H1 (cell line): ENCODE measurements at regions not wholly inside any gene's neighbourhood (a gene's known extent, or its start where the extent isn't known, plus 50 kb on each side); places are given as distances from the start of the nearest gene placed in this dataset.

Experiments
- CTCF ChIA-PET: fragments of 300-600 bp; sonication (Branson Sonifier 250); formaldehyde crosslinking; loops from one replicate; lab custom pipeline; 2021; ENCODE audit not compliant: partially characterized antibody; lab: Charles Lee
- POLR2A ChIA-PET: fragments of 300-600 bp; sonication (Branson Sonifier 250); formaldehyde crosslinking; loops from one replicate; lab custom pipeline; 2021; ENCODE audit warnings: inconsistent platforms; ENCODE audit not compliant: partially characterized antibody; lab: Charles Lee
- DNase-seq, 2 experiments: peaks; one replicate each; pipeline versions ENCODE4 v3.0.0 to v3.0.0-alpha.2; 2010 to 2022; ENCODE audit warnings: low spot score in 2 of 2, low read depth in 1 of 2, mixed read lengths in 1 of 2
- FAIRE-seq: peaks from 2 replicates; lab custom pipeline; 2011; peaks lifted over from hg19 to GRCh38; lab: Jason Lieb, UNC
- H2AFZ ChIP-seq: 2 replicates; pipeline ENCODE4 v1.8.1; 2012; ENCODE audit warnings: low read length, inconsistent platforms
- H2AK5ac ChIP-seq: 2 replicates; pipeline ENCODE4 v1.6.1; 2013; ENCODE audit warnings: low read depth, low read length
- H2BK120ac ChIP-seq: replicated peaks from 2 replicates; pipeline ENCODE3; 2013; ENCODE audit warnings: low read depth, low read length, inconsistent platforms
- H2BK12ac ChIP-seq: 2 replicates; pipeline ENCODE4 v1.6.1; 2013; ENCODE audit warnings: low read depth, low read length
- H2BK15ac ChIP-seq: 2 replicates; pipeline ENCODE4 v1.6.1; 2013; ENCODE audit warnings: low read length
- H2BK20ac ChIP-seq: 2 replicates; pipeline ENCODE4 v1.6.1; 2013; ENCODE audit warnings: low read length
- H2BK5ac ChIP-seq: 2 replicates; pipeline ENCODE4 v1.6.1; 2013; ENCODE audit warnings: low read depth, low read length
- H3K14ac ChIP-seq: 2 replicates; pipeline ENCODE4 v1.6.1; 2013; ENCODE audit warnings: inconsistent platforms; ENCODE audit not compliant: insufficient read length
- H3K18ac ChIP-seq: 2 replicates; pipeline ENCODE4 v1.6.1; 2013; ENCODE audit warnings: low read length; ENCODE audit errors: extremely low read depth
- H3K23ac ChIP-seq: 2 replicates; pipeline ENCODE4 v1.6.1; 2013; ENCODE audit warnings: inconsistent platforms; ENCODE audit not compliant: insufficient read length
- H3K23me2 ChIP-seq: 2 replicates; pipeline ENCODE4 v1.6.1; 2013; ENCODE audit warnings: low read depth, low read length
- H3K27ac ChIP-seq: 2 replicates; pipeline ENCODE4 v1.6.1; 2011; ENCODE audit warnings: low read depth, low read length, inconsistent platforms
- H3K27me3 ChIP-seq, 4 experiments: replicated peaks in 1 of 4; 1 replicate in 1 of 4; 2 replicates in 3 of 4; pipeline versions ENCODE4 v1.6.1 to v1.8.1; 2011 to 2013; ENCODE audit warnings: low read length in 3 of 4, mild to moderate bottlenecking in 3 of 4, inconsistent platforms in 2 of 4, mixed read lengths in 2 of 4, moderate library complexity in 1 of 4; ENCODE audit not compliant: control insufficient read depth in 3 of 4, insufficient read depth in 3 of 4; ENCODE audit errors: extremely low read depth in 1 of 4
- H3K36me3 ChIP-seq, 4 experiments: 2 replicates each; pipeline versions ENCODE4 v1.6.1 to v1.8.1; 2011 to 2013; ENCODE audit warnings: mild to moderate bottlenecking in 4 of 4, low read length in 3 of 4, moderate library complexity in 2 of 4, control low read depth in 1 of 4, inconsistent platforms in 1 of 4; ENCODE audit not compliant: insufficient read depth in 4 of 4, control insufficient read depth in 2 of 4
- H3K4ac ChIP-seq: replicated peaks from 2 replicates; pipeline ENCODE3; 2013; ENCODE audit warnings: low read length, low read depth, mixed read lengths, inconsistent platforms; ENCODE audit not compliant: insufficient read length
- H3K4me1 ChIP-seq, 4 experiments: replicated peaks in 1 of 4; 1 replicate in 1 of 4; 2 replicates in 3 of 4; pipeline versions ENCODE4 v1.6.1 to v1.8.1; 2011 to 2013; ENCODE audit warnings: low read length in 3 of 4, inconsistent platforms in 2 of 4, mixed read lengths in 1 of 4; ENCODE audit not compliant: insufficient read depth in 4 of 4, control insufficient read depth in 3 of 4
- H3K4me2 ChIP-seq, 2 experiments: 2 replicates each; pipeline versions ENCODE4 v1.6.1 to v1.8.1; 2011 to 2013; ENCODE audit warnings: low read depth in 2 of 2, low read length in 2 of 2, control low read depth in 1 of 2, inconsistent platforms in 1 of 2, mild to moderate bottlenecking in 1 of 2; ENCODE audit not compliant: insufficient read depth in 1 of 2
- H3K4me3 ChIP-seq, 4 experiments: fragments of 200-600, 300-600 bp in 1 of 4; sonication (generic), shearing (Covaris generic), sonication (Bioruptor Twin) in 1 of 4; 2 replicates each; pipeline versions ENCODE4 v1.5.1 to v1.8.1; 2011 to 2016; ENCODE audit warnings: low read length in 4 of 4, low read depth in 3 of 4, control low read depth in 2 of 4, inconsistent platforms in 2 of 4, mild to moderate bottlenecking in 2 of 4, mixed read lengths in 1 of 4, moderate library complexity in 1 of 4; ENCODE audit not compliant: insufficient read depth in 2 of 4; ENCODE audit errors: extremely low read depth in 1 of 4
- H3K56ac ChIP-seq: replicated peaks from 2 replicates; pipeline ENCODE3; 2013; ENCODE audit warnings: low read depth, mild to moderate bottlenecking, mixed read lengths, low read length, inconsistent platforms; ENCODE audit not compliant: insufficient read length
- H3K79me1 ChIP-seq: 2 replicates; pipeline ENCODE4 v1.6.1; 2013; ENCODE audit warnings: low read depth, low read length, control low read depth
- H3K79me2 ChIP-seq, 2 experiments: 2 replicates each; pipeline versions ENCODE4 v1.6.1 to v1.8.1; 2012 to 2013; ENCODE audit warnings: low read length in 2 of 2, mild to moderate bottlenecking in 2 of 2, inconsistent platforms in 1 of 2; ENCODE audit not compliant: insufficient read depth in 2 of 2, control insufficient read depth in 1 of 2
- H3K9ac ChIP-seq, 4 experiments: replicated peaks in 1 of 4; 1 replicate in 1 of 4; 2 replicates in 3 of 4; pipeline versions ENCODE4 v1.6.1 to v1.8.1; 2011 to 2013; ENCODE audit warnings: low read depth in 3 of 4, low read length in 3 of 4, control low read depth in 2 of 4, mild to moderate bottlenecking in 2 of 4, moderate library complexity in 2 of 4, inconsistent platforms in 1 of 4; ENCODE audit errors: extremely low read depth in 1 of 4
- H3K9me3 ChIP-seq, 2 experiments: 2 replicates each; pipeline versions ENCODE4 v1.6.1 to v1.8.1; 2012 to 2013; ENCODE audit warnings: mild to moderate bottlenecking in 2 of 2, moderate library complexity in 2 of 2, control low read depth in 1 of 2, inconsistent platforms in 1 of 2, low read depth in 1 of 2, low read length in 1 of 2, mixed read lengths in 1 of 2; ENCODE audit not compliant: insufficient read depth in 2 of 2
- H4K20me1 ChIP-seq, 2 experiments: replicated peaks in 1 of 2; 2 replicates each; pipeline versions ENCODE3 to v1.8.1; 2011 to 2013; ENCODE audit warnings: inconsistent platforms in 2 of 2, low read length in 2 of 2, mild to moderate bottlenecking in 1 of 2; ENCODE audit not compliant: insufficient read depth in 2 of 2, control insufficient read depth in 1 of 2
- H4K5ac ChIP-seq: 2 replicates; pipeline ENCODE4 v1.6.1; 2013; ENCODE audit warnings: low read length, low read depth, mixed read lengths, inconsistent platforms; ENCODE audit not compliant: insufficient read length
- H4K8ac ChIP-seq: 2 replicates; pipeline ENCODE4 v1.8.0; 2013; ENCODE audit warnings: mild to moderate bottlenecking, moderate library complexity, low read length, inconsistent platforms; ENCODE audit not compliant: insufficient read depth; ENCODE audit errors: extremely low read depth
- H4K91ac ChIP-seq: replicated peaks from 2 replicates; pipeline ENCODE3; 2013; ENCODE audit warnings: low read length, mixed read lengths, inconsistent platforms; ENCODE audit not compliant: insufficient read length
- PHF8 ChIP-seq: fragments of 200-600 bp; sonication (generic); conservative IDR thresholded peaks from 2 replicates; pipeline ENCODE4 v1.7.1; 2012; ENCODE audit warnings: low read depth, mild to moderate bottlenecking, inconsistent platforms, low read length, moderate library complexity
- RFX5 ChIP-seq: IDR thresholded peaks from 2 replicates; pipeline ENCODE4 v1.6.1; 2011; ENCODE audit warnings: low read depth, low read length, improper control_type of control experiment, borderline replicate concordance
- SIX5 ChIP-seq: IDR thresholded peaks from 2 replicates; pipeline ENCODE4 v1.6.1; 2011; ENCODE audit warnings: mild to moderate bottlenecking, low read depth, low read length
- SP1 ChIP-seq: IDR thresholded peaks from 2 replicates; pipeline ENCODE4 v1.6.1; 2011; ENCODE audit warnings: low read depth, low read length
- SUZ12 ChIP-seq: fragments of 200-600 bp; sonication (generic); IDR thresholded peaks from 2 replicates; pipeline ENCODE4 v1.6.1; 2012; ENCODE audit warnings: mild to moderate bottlenecking, inconsistent platforms, low read length, moderate library complexity, mixed read lengths
- ZNF274 ChIP-seq: IDR thresholded peaks from 2 replicates; pipeline ENCODE4 v1.7.0; 2012; ENCODE audit warnings: low read length, borderline replicate concordance; ENCODE audit errors: extremely low read depth
- WGBS, 2 experiments: shearing (Covaris generic) in 1 of 2; methylation state at CpG; one replicate each; pipeline versions ENCODE4 v1.1.6 to v1.1.7; 2013 to 2015; ENCODE audit warnings: low lambda C conversion rate in 2 of 2, mixed read lengths in 2 of 2, inconsistent platforms in 1 of 2, low coverage in 1 of 2, missing lambda C conversion rate in 1 of 2; ENCODE audit not compliant: insufficient replicate concordance in 2 of 2, insufficient coverage in 1 of 2, insufficient read length in 1 of 2; ENCODE audit errors: extremely low coverage in 1 of 2, missing lambda C conversion rate in 1 of 2; 5-methylcytosine and 5-hydroxymethylcytosine counted together

DNA sequence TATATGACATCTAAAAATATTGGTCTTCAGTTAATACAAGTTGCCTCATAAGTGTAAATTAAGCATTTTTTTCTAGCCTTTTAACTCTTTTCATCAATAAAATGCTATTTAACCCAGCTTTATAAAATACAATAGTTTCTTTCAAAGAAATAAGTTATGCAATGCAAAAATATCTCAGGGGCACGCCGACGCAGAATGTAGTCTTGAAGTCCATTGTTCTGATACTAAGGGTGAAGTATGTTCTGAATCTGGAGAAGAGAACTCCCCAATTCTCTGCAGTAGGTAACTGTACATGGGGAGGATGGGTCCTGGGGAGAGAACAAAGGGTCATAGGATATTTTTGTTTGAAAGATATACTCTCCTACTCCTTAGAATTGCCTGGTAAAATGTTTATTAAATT, 256.6 kb upstream of the NDST4 start:
- Histone ChIP-seq H2BK20ac (no peak overlapping the region), H2AK5ac (no peak overlapping the region), H2BK5ac (no peak overlapping the region), H2AFZ (no peak overlapping the region), H3K4me1 (no peaks in the 10 kb centered on the region), H4K20me1 (no peaks in the 10 kb centered on the region), H3K18ac (no peak overlapping the region), H4K91ac (no peak overlapping the region), H3K4me2 (no peak overlapping the region), H2BK15ac (no peak overlapping the region), H2BK120ac (no peak overlapping the region), H3K23ac (no peak overlapping the region), H3K23me2 (no peaks in the 10 kb centered on the region), H3K36me3 (no peaks in the 10 kb centered on the region), H3K79me1 (no peaks in the 10 kb centered on the region), H3K14ac (no peak overlapping the region), H4K5ac (no peak overlapping the region), H3K4ac (no peak overlapping the region), H3K4me3 (no peak overlapping the region), H3K56ac (no peak overlapping the region), H3K79me2 (no peaks in the 10 kb centered on the region), H3K9me3 (no peaks in the 10 kb centered on the region), H2BK12ac (no peak overlapping the region), H3K9ac (no peak overlapping the region), H3K27me3 (no peaks in the 10 kb centered on the region), H3K27ac (no peak overlapping the region), H4K8ac (no peak overlapping the region)
- TF ChIP-seq SUZ12 (no peak), ZNF274 (no peak), SIX5 (no peak), SP1 (no peak), RFX5 (no peak), PHF8 (no peak)
- DNase-seq (no peak), FAIRE-seq (no peak)
- WGBS, 2 experiments = 97% methylated on average over 3 of the region's 3 CpGs; no CpG with 5 or more reads in 1 of the 2 experiments
- POLR2A ChIA-PET = no interaction called here
- CTCF ChIA-PET = interaction anchor here (0.7 kb wide), 1 partner anchor 331 kb away, joined by 3 read pairs; no protein-coding TSS in a partner anchor
